GM10266 (cell line): ENCODE measurements at regions not wholly inside any gene's neighbourhood (a gene's known extent, or its start where the extent isn't known, plus 50 kb on each side); places are given as distances from the start of the nearest gene placed in this dataset.

Experiments
- DNase-seq: peaks from one replicate; pipeline ENCODE4 v3.0.0; 2012; ENCODE audit errors: extremely low spot score
- CTCF ChIP-seq: IDR thresholded peaks from 2 replicates; pipeline ENCODE4 v1.5.1; 2012; ENCODE audit warnings: mild to moderate bottlenecking, low read depth; ENCODE audit not compliant: control insufficient read depth, insufficient read depth; ENCODE audit errors: missing control alignments

- TF ChIP-seq CTCF: no peak
- DNase-seq: no peak
Observed at GRCh38 chr11:134691985-134692384, 279.9 kb upstream of the B3GAT1 start.

- DNase-seq: no peak
- no peak for TF ChIP-seq CTCF
Observed at GRCh38 chr11:134691295-134691873, 279.3 kb upstream of the B3GAT1 start.

- TF ChIP-seq CTCF: no peak
- no peak for DNase-seq
Observed at GRCh38 chr11:134689886-134690285, 277.8 kb upstream of the B3GAT1 start.

- no peak for DNase-seq
Observed at GRCh38 chr11:134687548-134687947, 275.5 kb upstream of the B3GAT1 start.

GRCh38 chr11:134686460-134687061 lies 274.5 kb upstream of the B3GAT1 start:
- TF ChIP-seq CTCF: no peak
- no peak for DNase-seq

More at GRCh38 chr11:134687548-134687947, 275.5 kb upstream of the B3GAT1 start:
- no peak for TF ChIP-seq CTCF

GRCh38 chr11:134685793-134686380 lies 273.8 kb upstream of the B3GAT1 start:
- TF ChIP-seq CTCF: no peak
- no peak for DNase-seq

GRCh38 chr11:134684576-134684975 lies 272.5 kb upstream of the B3GAT1 start:
- DNase-seq: no peak
- TF ChIP-seq CTCF: no peak
